Hepatocyte (in vitro differentiated cells): ENCODE measurements at regions not wholly inside any gene's neighbourhood (a gene's known extent, or its start where the extent isn't known, plus 50 kb on each side); places are given as distances from the start of the nearest gene placed in this dataset.
"Not testable (repeated sequence)": the region's sequence is repeated elsewhere in the genome, so short reads cannot be mapped to it uniquely, and the experiment has no call there.

Source experiments
- EZH2 ChIP-seq: fragments of 200-600 bp; sonication (generic); IDR thresholded peaks from 2 replicates; pipeline ENCODE4 v1.6.1; 2016; ENCODE audit warnings: antibody characterized with exemption, mild to moderate bottlenecking, borderline replicate concordance
- EZH2phosphoT487 ChIP-seq: fragments of 200-600 bp; sonication (generic); IDR thresholded peaks from one replicate; pipeline ENCODE4 v1.6.1; 2018; ENCODE audit warnings: antibody characterized with exemption, mild to moderate bottlenecking, low read depth, moderate library complexity; ENCODE audit not compliant: unreplicated experiment, severe bottlenecking
- TF ChIP-seq, protein P1 (sequence below): fragments of 200-600 bp; sonication (generic); IDR thresholded peaks from 2 replicates; pipeline ENCODE4 v1.5.1; 2016; ENCODE audit warnings: antibody characterized with exemption, mild to moderate bottlenecking; ENCODE audit not compliant: poor library complexity

DNA sequence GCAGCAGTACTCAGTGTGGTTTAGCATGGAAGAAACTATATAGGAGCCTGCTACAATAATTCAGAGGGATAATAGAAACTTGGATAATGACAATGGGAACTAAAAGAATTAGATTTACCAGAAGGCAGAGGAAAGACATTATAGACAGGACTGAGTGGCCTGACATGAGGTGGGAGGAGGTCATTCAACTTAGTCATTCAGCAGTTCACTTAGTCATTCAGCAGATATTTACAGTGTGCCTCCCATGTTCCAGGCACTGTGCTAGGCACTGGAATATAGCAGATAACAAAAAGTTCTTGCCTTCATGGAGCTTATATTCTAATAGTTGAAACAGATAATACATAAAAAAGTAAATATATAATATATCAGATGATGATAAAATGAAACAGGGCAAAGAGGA lies 110.9 kb upstream of the IKBKE start:
- not testable (repeated sequence) for TF ChIP-seq EZH2phosphoT487, EZH2
- TF ChIP-seq, protein P1, sequence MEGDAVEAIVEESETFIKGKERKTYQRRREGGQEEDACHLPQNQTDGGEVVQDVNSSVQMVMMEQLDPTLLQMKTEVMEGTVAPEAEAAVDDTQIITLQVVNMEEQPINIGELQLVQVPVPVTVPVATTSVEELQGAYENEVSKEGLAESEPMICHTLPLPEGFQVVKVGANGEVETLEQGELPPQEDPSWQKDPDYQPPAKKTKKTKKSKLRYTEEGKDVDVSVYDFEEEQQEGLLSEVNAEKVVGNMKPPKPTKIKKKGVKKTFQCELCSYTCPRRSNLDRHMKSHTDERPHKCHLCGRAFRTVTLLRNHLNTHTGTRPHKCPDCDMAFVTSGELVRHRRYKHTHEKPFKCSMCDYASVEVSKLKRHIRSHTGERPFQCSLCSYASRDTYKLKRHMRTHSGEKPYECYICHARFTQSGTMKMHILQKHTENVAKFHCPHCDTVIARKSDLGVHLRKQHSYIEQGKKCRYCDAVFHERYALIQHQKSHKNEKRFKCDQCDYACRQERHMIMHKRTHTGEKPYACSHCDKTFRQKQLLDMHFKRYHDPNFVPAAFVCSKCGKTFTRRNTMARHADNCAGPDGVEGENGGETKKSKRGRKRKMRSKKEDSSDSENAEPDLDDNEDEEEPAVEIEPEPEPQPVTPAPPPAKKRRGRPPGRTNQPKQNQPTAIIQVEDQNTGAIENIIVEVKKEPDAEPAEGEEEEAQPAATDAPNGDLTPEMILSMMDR, result not testable (repeated sequence)
